GM12872 (cell line): ENCODE measurements at regions not wholly inside any gene's neighbourhood (a gene's known extent, or its start where the extent isn't known, plus 50 kb on each side); places are given as distances from the start of the nearest gene placed in this dataset.

Experiments
- CTCF ChIP-seq: IDR thresholded peaks from 3 replicates; pipeline ENCODE4 v1.5.1; 2011; ENCODE audit warnings: low read depth, mild to moderate bottlenecking, low read length, moderate library complexity; ENCODE audit not compliant: insufficient read depth

GRCh38 chr12:97051341-97051740 is 144.3 kb downstream of the NEDD1 start:
- no peak for TF ChIP-seq CTCF

DNA sequence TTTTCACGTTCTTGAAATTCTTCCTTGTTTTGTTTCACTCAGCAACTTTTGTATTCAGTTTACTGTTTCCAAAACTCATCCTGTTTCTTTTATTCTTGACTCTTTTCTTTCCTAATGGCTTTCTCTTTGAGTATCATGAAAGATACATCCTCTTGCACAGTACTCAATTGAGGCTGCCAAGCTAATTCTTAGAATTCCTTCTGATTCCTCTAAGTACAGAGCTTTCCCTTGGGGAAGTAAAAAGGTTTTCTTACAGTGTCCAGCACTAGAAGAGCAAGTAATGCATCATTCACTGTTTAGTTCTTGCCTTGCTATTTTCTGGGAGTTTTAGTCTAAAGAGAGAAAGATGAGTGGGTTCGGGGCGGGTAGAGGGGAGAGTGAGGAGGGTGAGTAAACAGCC is 154.1 kb downstream of the NEDD1 start:
- TF ChIP-seq CTCF: no peak

- no peak for TF ChIP-seq CTCF
Observed at GRCh38 chr12:97063292-97063935, 156.4 kb downstream of the NEDD1 start.

GRCh38 chr12:97075161-97075933 is 168.3 kb downstream of the NEDD1 start:
- no peak for TF ChIP-seq CTCF

DNA sequence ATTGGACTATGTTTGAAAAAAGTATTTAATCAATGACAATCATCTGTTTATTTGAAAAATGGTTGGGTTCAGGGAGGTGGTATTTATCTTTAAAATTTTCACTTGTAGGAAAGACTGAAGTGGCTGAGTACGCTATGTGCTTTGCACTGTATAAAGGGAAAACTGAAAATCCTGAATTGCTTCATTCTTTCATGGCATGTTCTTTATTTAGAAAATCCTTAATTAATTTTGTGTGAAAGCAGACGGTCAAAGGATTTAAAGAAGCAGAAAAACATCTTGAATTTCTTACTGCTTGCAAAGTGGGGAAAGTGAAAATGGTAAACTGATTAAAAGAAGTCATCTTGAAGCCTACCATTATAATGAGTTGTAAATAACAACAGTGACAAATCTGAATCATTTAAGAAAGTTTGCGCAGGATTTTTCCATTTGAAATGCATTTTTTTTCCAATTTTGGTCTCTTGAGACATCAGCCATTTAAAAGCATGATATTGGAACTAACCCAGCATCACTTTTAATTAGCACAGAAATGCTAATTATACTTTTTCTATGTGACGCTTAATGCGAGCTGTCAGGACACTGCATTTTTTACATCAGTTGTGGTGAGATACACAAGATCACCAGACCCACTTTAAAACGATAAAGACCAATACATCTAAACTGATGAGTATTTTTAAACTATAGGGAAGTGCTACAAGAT is 169.0 kb downstream of the NEDD1 start:
- no peak for TF ChIP-seq CTCF

- TF ChIP-seq CTCF: no peak
Observed at GRCh38 chr12:97082029-97082428, 175.0 kb downstream of the NEDD1 start.

DNA sequence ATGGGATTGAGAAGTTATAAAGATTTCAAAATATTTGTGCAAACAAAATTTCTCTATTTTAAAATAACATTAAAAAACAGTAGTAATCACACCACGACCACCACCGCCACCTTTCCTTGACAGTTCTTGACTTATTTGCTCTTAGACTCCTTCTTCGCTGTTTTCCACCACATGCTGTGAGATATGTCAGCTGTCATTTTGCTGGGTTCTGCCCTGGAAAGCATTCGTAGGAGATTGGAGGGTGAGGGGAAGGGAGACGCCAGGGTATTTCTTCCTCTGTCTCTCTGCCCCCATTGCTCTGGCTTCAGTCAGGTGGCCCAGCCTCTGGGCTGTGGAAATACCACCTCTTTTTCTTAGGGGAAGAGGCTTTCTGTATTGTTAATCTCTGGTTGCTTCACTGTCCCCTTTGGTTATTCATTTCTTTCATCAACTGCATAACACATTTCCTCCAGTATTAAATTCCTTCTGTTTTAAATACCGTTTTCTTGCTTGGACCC is 186.2 kb downstream of the NEDD1 start:
- no peak for TF ChIP-seq CTCF
